BLaER1 (cell line): ENCODE measurements at regions not wholly inside any gene's neighbourhood (a gene's known extent, or its start where the extent isn't known, plus 50 kb on each side); places are given as distances from the start of the nearest gene placed in this dataset.

Experiments
- H3K27ac ChIP-seq: shearing (Covaris generic); formaldehyde crosslinking; 2 replicates; pipeline ENCODE4 v1.8.1; 2022
- H3K27me3 ChIP-seq: shearing (Covaris generic); formaldehyde crosslinking; 2 replicates; pipeline ENCODE4 v1.8.1; 2022
- H3K36me3 ChIP-seq: shearing (Covaris generic); formaldehyde crosslinking; 2 replicates; pipeline ENCODE4 v1.8.1; 2022
- H3K4me1 ChIP-seq: shearing (Covaris generic); formaldehyde crosslinking; 2 replicates; pipeline ENCODE4 v1.8.1; 2022
- H3K4me2 ChIP-seq: shearing (Covaris generic); formaldehyde crosslinking; 2 replicates; pipeline ENCODE4 v1.8.1; 2022
- H3K4me3 ChIP-seq: shearing (Covaris generic); formaldehyde crosslinking; 2 replicates; pipeline ENCODE4 v1.8.1; 2022
- H3K9ac ChIP-seq: shearing (Covaris generic); formaldehyde crosslinking; 2 replicates; pipeline ENCODE4 v1.8.1; 2022
- H3K9me3 ChIP-seq: shearing (Covaris generic); formaldehyde crosslinking; 2 replicates; pipeline ENCODE4 v1.8.1; 2022
- H4K20me1 ChIP-seq: shearing (Covaris generic); formaldehyde crosslinking; 2 replicates; pipeline ENCODE4 v1.8.1; 2022
- Cebpa-rat ChIP-seq: shearing (Covaris generic); IDR thresholded peaks from 2 replicates; pipeline ENCODE4 v1.8.1; 2022

DNA sequence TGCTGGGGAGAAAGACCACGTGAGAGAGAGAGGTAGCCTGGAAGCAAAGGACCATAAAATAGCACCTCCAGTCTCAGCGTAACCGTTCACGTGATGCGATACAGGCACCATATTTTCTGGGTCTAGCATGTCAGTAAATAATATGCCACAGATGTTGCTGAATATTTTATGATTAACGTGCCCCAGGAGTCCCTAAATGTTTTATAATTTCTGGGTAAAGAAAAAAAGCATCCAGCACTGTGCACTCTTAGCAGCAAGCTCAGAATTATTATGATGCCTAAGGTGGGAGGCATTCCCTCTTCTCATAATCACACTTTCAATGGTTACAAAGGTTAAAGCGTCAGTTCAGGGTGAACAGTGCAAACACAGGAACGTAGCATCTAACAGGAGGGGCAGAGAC, 121.8 kb downstream of the CAVIN4 start:
- no peak overlapping the region for H3K9ac ChIP-seq
- H3K36me3 ChIP-seq: no peaks in the 10 kb centered on the region
- no peaks in the 10 kb centered on the region for H4K20me1 ChIP-seq
- H3K4me3 ChIP-seq: no peak overlapping the region
- H3K27me3 ChIP-seq: no peaks in the 10 kb centered on the region
- no peak overlapping the region for H3K27ac ChIP-seq
- TF ChIP-seq Cebpa-rat: no peak
- H3K4me2 ChIP-seq: no peak overlapping the region
- no peaks in the 10 kb centered on the region for H3K9me3 ChIP-seq
- H3K4me1 ChIP-seq: no peaks in the 10 kb centered on the region

DNA sequence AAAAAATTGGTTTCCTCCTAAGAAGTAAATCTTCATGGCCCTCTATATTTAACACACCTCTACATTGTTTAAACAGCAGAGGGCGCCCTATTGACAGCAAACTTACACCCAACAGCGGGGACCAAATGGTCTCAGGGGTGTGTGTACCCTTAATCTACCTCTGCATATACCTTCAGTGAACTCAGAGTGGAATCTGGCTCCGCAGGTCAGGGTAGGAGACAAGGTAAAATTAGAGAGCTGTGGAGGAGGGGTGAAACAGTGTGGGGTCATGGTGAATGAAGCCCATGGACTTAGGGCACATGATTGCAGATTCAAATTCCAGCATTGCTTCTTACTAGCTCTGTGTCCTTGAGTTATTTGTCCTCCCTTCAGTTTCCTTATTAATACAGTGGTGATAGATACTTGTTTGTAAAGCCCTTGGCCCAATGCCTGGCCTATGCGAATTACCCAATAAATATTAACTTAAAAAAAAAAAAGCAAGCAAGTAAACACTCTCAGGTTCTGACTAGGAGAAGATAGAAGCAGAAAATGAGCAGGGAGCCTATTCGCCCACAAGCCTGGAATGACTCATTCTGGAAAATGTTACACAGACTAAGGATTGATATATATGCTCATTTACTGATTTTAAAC, 122.9 kb downstream of the CAVIN4 start:
- Histone ChIP-seq H4K20me1 (no peaks in the 10 kb centered on the region), H3K27me3 (no peaks in the 10 kb centered on the region), H3K4me1 (no peaks in the 10 kb centered on the region), H3K9ac (no peak overlapping the region), H3K9me3 (no peaks in the 10 kb centered on the region), H3K4me2 (no peak overlapping the region), H3K36me3 (no peaks in the 10 kb centered on the region), H3K4me3 (no peak overlapping the region), H3K27ac (no peak overlapping the region)
- no peak for TF ChIP-seq Cebpa-rat

DNA sequence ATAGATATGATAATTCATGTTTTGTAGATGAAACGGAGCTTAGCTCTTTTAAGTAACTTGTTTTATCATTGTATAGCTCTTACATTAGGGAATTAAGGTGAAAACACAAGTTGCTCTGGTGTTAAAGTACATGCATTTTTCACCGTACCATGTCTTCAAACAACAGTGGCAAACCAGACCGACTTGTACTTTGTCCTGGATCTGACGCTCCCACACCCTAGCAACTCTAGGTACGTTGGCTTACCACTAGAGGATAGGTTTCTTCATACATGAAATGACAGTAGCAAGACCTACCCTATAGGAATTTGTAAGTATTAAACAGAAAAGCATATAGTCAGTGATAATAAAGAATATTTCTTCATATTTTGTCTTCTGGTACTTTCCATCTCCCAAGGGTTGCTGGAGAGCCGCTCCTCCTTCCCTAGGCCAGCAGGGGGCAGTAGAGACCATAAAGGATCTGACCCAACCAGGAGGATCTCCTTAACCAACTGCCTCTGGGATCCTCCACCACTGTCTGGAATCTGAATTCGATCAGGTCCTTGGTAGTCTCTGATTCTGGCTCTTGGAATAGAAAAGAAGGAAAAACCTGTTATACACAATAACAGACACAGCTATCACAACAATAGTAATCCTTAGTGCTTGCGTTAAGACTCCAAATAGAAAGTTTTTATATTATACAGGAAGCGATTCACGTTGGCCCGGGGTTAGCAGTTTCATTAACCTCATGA, 136.7 kb downstream of the CAVIN4 start:
- no peak overlapping the region for H3K27ac ChIP-seq
- H3K9me3 ChIP-seq: peaks cover 36% of the 10 kb centered on the region
- H3K4me2 ChIP-seq: no peak overlapping the region
- no peak for TF ChIP-seq Cebpa-rat
- no peak overlapping the region for H3K4me3 ChIP-seq
- no peak overlapping the region for H3K9ac ChIP-seq
- no peaks in the 10 kb centered on the region for H3K4me1 ChIP-seq
- H3K36me3 ChIP-seq: no peaks in the 10 kb centered on the region
- no peaks in the 10 kb centered on the region for H3K27me3 ChIP-seq
- no peaks in the 10 kb centered on the region for H4K20me1 ChIP-seq

DNA sequence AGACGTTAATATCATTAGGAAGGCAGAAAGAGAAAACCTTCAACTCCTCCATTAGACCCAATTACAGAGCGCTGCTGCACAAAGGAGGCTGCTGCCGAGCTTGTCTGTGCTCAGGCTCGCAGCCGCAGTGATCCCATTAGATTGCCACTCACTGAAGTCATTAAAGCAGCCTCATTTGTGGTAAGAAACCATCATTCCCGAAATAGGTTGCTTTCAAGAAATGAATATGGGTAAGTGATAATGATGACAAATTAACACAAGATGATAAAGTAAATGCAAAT, 137.2 kb downstream of the CAVIN4 start:
- Histone ChIP-seq H4K20me1 (no peaks in the 10 kb centered on the region), H3K4me1 (no peaks in the 10 kb centered on the region), H3K4me2 (no peak overlapping the region), H3K9me3 (peaks cover 32% of the 10 kb centered on the region), H3K4me3 (no peak overlapping the region), H3K27me3 (no peaks in the 10 kb centered on the region), H3K27ac (no peak overlapping the region), H3K9ac (no peak overlapping the region), H3K36me3 (no peaks in the 10 kb centered on the region)
- TF ChIP-seq Cebpa-rat: no peak

DNA sequence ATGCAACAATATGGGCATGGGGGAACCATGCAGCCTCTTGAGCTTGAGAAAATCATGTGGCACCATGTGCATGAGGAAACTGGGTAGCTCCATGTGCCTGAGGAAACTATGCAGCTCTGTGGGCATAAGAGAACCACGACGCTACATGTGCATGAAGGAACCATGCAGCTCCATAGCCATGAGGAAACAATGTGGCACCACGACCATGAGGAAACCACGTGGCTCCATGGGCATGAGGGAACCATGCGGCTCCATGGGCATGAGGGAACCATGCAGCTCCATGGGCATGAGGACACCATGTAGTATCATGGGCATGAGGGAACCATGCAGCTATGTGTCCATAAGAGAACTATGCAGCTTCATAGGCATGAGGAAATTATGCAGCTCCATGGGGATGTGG, 140.8 kb downstream of the CAVIN4 start:
- no peak overlapping the region for H3K9ac ChIP-seq
- no peak overlapping the region for H3K4me2 ChIP-seq
- no peaks in the 10 kb centered on the region for H3K27me3 ChIP-seq
- H3K4me3 ChIP-seq: no peak overlapping the region
- no peaks in the 10 kb centered on the region for H4K20me1 ChIP-seq
- TF ChIP-seq Cebpa-rat: no peak
- peaks cover under 1% of the 10 kb centered on the region; the same call in 1 of the 2 replicates for H3K9me3 ChIP-seq
- H3K27ac ChIP-seq: no peak overlapping the region
- no peaks in the 10 kb centered on the region for H3K36me3 ChIP-seq
- H3K4me1 ChIP-seq: no peaks in the 10 kb centered on the region

DNA sequence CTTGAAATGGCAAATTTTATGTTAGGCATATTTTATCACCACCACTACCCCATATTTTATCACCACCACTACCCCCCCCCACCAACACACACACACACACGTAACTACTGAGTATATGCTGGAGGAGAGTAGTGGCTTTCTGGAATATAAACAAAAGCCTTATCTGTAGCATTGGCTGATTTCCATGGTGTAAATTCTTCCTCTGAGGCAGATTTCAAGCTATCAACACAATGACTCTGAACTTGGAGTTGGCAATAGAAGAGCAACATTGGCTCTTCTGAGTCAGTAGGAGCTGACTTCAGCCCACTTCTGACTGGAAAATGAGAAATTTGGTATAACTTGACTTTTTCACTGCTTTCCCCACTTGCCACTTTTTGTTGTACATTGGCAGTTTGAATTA, 143.0 kb downstream of the CAVIN4 start:
- TF ChIP-seq Cebpa-rat: no peak
- Histone ChIP-seq H4K20me1 (no peaks in the 10 kb centered on the region), H3K9me3 (no peaks in the 10 kb centered on the region), H3K27me3 (no peaks in the 10 kb centered on the region), H3K27ac (no peak overlapping the region), H3K4me3 (no peak overlapping the region), H3K9ac (no peak overlapping the region), H3K4me2 (no peak overlapping the region), H3K36me3 (no peaks in the 10 kb centered on the region), H3K4me1 (no peaks in the 10 kb centered on the region)

DNA sequence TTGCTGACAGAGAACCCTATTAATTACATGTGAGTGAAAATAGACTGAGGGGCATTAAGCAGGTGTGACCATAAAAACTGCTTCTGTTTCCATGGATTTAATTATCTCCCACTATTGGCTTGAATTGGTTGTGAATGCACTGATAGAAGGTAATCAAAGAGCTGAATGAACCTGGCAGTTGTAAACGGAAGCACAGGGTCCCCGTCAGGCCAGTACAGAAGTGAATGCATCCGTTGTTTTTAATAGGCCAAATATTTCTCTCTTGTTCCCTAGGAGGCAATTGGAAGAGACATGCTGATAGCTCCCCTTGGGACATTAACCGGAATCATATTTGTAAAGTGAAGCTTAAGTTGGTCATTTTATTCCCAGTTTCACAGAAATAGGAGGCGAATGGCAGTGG, 147.0 kb downstream of the CAVIN4 start:
- TF ChIP-seq Cebpa-rat: no peak
- Histone ChIP-seq H3K9me3 (no peaks in the 10 kb centered on the region), H3K4me2 (no peak overlapping the region), H3K27me3 (no peaks in the 10 kb centered on the region), H3K9ac (no peak overlapping the region), H3K4me1 (no peaks in the 10 kb centered on the region), H3K4me3 (no peak overlapping the region), H3K36me3 (no peaks in the 10 kb centered on the region), H3K27ac (no peak overlapping the region), H4K20me1 (no peaks in the 10 kb centered on the region)

DNA sequence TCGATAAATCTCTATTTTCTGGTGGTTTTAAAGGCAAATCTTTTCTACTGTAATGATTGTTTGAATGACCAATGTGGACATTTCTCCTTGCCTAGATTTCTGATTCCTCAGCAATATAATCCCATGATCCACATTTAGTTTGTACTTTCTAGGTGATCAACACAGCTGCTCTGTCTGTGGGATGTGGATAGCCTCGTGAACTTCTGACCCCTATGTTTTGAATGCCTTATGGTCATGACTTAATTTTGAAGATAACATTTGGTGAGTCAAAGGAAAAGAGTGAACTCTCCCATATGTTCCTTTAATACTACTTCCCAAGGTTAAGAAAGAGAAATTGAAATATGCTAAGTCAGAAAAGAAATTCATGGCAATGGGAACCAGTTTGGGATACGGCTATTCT, 147.5 kb downstream of the CAVIN4 start:
- TF ChIP-seq Cebpa-rat: no peak

DNA sequence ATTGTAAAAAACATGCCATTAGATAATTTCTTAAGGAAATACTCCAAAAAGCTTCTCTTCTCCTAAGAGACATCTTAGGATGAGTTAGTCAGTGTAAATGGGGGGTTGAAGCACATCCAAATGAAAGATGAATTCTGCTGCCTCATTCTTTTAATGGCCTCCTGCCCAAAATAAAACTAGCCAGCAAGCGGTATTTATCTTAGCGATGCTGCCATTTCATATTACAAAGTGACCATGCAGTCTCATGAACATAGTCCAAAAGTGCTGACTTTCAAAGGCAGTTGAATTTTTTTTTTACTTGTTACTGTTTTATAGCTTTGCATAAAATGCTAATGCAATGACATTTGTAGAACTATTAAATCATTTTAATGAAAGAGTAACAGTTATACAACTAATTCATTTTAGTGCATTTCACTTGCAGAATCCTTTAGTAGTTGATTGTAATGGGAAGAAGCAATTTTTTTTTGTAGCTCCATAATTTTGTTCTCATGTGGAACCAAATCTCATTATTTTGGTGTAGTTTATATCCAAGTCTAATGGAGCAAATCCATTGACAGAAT, 151.5 kb downstream of the CAVIN4 start:
- Histone ChIP-seq H3K4me3 (no peak overlapping the region), H3K4me1 (no peaks in the 10 kb centered on the region), H3K27ac (no peak overlapping the region), H3K9ac (no peak overlapping the region), H3K4me2 (no peak overlapping the region), H3K9me3 (no peaks in the 10 kb centered on the region), H4K20me1 (no peaks in the 10 kb centered on the region), H3K27me3 (no peaks in the 10 kb centered on the region), H3K36me3 (no peaks in the 10 kb centered on the region)
- no peak for TF ChIP-seq Cebpa-rat

More for the DNA sequence above, 147.5 kb downstream of the CAVIN4 start:
- no peak overlapping the region for H3K4me2 ChIP-seq
- no peak overlapping the region for H3K27ac ChIP-seq
- H3K4me1 ChIP-seq: no peaks in the 10 kb centered on the region
- H4K20me1 ChIP-seq: no peaks in the 10 kb centered on the region
- no peaks in the 10 kb centered on the region for H3K9me3 ChIP-seq
- H3K36me3 ChIP-seq: no peaks in the 10 kb centered on the region
- H3K27me3 ChIP-seq: no peaks in the 10 kb centered on the region
- H3K9ac ChIP-seq: no peak overlapping the region
- H3K4me3 ChIP-seq: no peak overlapping the region

DNA sequence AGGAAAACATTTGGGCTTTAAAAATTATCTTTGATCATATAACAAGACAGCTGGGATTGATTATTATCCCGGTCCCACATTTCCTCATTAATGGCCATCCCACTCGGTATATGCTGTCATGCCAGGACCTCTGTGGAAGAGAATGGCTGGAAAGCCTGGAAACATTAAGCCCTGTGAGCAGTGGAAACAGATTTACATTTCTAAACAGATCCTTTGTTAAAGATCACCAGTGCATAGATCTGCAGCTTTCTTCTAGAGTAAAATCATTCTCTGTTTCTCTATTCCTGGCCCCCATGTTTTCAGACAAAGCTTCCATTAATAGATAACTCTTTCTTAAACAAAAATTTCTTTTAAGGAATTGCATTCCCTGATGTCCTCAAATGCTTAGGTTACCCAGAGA, 152.2 kb downstream of the CAVIN4 start:
- Histone ChIP-seq H3K9ac (no peak overlapping the region), H3K4me2 (no peak overlapping the region), H3K27ac (no peak overlapping the region), H3K36me3 (no peaks in the 10 kb centered on the region), H3K4me3 (no peak overlapping the region), H3K4me1 (no peaks in the 10 kb centered on the region), H4K20me1 (no peaks in the 10 kb centered on the region), H3K9me3 (no peaks in the 10 kb centered on the region), H3K27me3 (no peaks in the 10 kb centered on the region)
- no peak for TF ChIP-seq Cebpa-rat
